Kidney (tissue), 13 donors: ENCODE measurements at regions not wholly inside any gene's neighbourhood (a gene's known extent, or its start where the extent isn't known, plus 50 kb on each side); places are given as distances from the start of the nearest gene placed in this dataset.
"Not testable (repeated sequence)": the region's sequence is repeated elsewhere in the genome, so short reads cannot be mapped to it uniquely, and the experiment has no call there.

Experiments used
- DNase-seq, 5 donors: peaks; one replicate each; pipeline ENCODE4 v3.0.0-alpha.2; 2013 to 2020
- FAIRE-seq: peaks from 2 replicates; lab custom pipeline; 2012; peaks lifted over from hg19 to GRCh38; lab: Jason Lieb, UNC
- H3K27ac ChIP-seq, 2 donors: one replicate each; pipeline ENCODE4 v1.7.0; 2013; ENCODE audit warnings: low read depth in 2 of 2, low read length in 2 of 2, inconsistent platforms in 1 of 2
- H3K27me3 ChIP-seq: one replicate; pipeline ENCODE4 v1.7.1; 2013; ENCODE audit warnings: low read length, inconsistent platforms; ENCODE audit not compliant: control insufficient read depth, insufficient read depth
- H3K36me3 ChIP-seq, 3 donors: one replicate each; pipeline versions ENCODE4 v1.7.0 to v1.7.1; 2013; ENCODE audit warnings: low read length in 3 of 3, control low read depth in 1 of 3, inconsistent platforms in 1 of 3; ENCODE audit not compliant: insufficient read depth in 3 of 3, control insufficient read depth in 2 of 3
- H3K4me1 ChIP-seq, 3 donors: one replicate each; pipeline versions ENCODE4 v1.7.0 to v1.7.1; 2013; ENCODE audit warnings: low read length in 3 of 3, inconsistent platforms in 1 of 3, low read depth in 1 of 3; ENCODE audit not compliant: control insufficient read depth in 2 of 3, insufficient read depth in 2 of 3
- H3K4me3 ChIP-seq, 3 donors: one replicate each; pipeline versions ENCODE4 v1.7.0 to v1.8.1; 2013; ENCODE audit warnings: low read length in 3 of 3, control low read depth in 1 of 3, inconsistent platforms in 1 of 3
- H3K9ac ChIP-seq, 3 donors: one replicate each; pipeline versions ENCODE4 v1.7.0 to v1.7.1; 2013; ENCODE audit warnings: low read length in 3 of 3, control low read depth in 1 of 3, inconsistent platforms in 1 of 3
- H3K9me3 ChIP-seq, 3 donors: one replicate each; pipeline versions ENCODE4 v1.7.0 to v1.7.1; 2013; ENCODE audit warnings: low read length in 3 of 3, control low read depth in 1 of 3, inconsistent platforms in 1 of 3; ENCODE audit not compliant: control insufficient read depth in 2 of 3, insufficient read depth in 1 of 3
- intact Hi-C: fragments of 100-400 bp; cut with DNase I; formaldehyde crosslinking; loops from one replicate; pipeline ENCODE4 v1.11.1; 2022
- TF ChIP-seq, protein P1 (sequence below): IDR thresholded peaks from 3 replicates; pipeline ENCODE4 v1.5.1; 2012; ENCODE audit warnings: mild to moderate bottlenecking, moderate library complexity, borderline replicate concordance; ENCODE audit not compliant: insufficient read depth; ENCODE audit errors: extremely low read depth
- donor health status: control.
- donor health status: control.
- donor health status: control.
- donor health status: control.
- donor health status: control.
- donor health status: DM: yes; HTN: yes; CAD: no.
- donor health status: Normal renal cell carcinoma (clear cell type).

DNA sequence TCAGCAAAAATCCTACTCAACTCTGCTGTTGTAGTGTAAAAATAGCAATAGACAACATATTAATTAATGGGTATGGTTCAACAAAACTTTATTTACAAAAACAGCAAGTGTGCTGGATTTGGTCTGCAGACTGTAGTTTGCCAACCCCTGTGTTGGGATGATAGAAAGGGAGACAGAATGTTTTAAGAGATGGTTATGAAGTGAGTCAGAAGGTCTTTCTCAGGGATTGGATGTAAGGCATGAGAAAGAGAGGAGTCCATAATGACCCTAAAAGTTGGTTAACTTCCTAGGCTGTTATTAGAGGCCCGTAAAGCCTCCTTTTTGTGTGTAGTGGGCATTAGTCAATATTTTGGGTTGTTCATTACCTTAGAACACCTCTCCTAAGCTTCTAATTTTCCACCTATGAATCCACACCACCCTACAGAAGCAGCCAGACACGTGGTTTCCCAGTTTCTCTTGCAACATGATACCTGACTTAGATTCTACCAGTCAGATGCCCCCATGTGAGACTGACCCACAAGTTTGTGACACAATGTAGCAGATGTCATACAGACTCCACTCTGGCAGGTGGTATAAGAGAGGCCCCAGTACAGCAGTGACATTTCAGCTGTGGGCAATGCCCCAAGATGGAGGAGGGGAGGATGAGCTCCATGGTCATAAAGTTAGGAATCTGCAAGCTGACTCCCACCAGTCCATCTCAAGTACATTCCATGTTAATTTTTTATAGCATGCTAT is 1015.6 kb downstream of the KCNMA1 start:
- TF ChIP-seq, protein P1, sequence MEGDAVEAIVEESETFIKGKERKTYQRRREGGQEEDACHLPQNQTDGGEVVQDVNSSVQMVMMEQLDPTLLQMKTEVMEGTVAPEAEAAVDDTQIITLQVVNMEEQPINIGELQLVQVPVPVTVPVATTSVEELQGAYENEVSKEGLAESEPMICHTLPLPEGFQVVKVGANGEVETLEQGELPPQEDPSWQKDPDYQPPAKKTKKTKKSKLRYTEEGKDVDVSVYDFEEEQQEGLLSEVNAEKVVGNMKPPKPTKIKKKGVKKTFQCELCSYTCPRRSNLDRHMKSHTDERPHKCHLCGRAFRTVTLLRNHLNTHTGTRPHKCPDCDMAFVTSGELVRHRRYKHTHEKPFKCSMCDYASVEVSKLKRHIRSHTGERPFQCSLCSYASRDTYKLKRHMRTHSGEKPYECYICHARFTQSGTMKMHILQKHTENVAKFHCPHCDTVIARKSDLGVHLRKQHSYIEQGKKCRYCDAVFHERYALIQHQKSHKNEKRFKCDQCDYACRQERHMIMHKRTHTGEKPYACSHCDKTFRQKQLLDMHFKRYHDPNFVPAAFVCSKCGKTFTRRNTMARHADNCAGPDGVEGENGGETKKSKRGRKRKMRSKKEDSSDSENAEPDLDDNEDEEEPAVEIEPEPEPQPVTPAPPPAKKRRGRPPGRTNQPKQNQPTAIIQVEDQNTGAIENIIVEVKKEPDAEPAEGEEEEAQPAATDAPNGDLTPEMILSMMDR: no peak
- no peak overlapping the region for H3K27ac ChIP-seq
- DNase-seq: no peak
- no peak for FAIRE-seq
- no peaks in the 10 kb centered on the region for H3K36me3 ChIP-seq
- H3K9ac ChIP-seq: no peak overlapping the region
- intact Hi-C loops: no loop called here
- no peak overlapping the region for H3K4me3 ChIP-seq
- H3K27me3 ChIP-seq: no peaks in the 10 kb centered on the region
- H3K9me3 ChIP-seq: peaks cover 0 to 3% (median 0%) of the 10 kb centered on the region in 3 donors
- no peaks in the 10 kb centered on the region for H3K4me1 ChIP-seq

- Histone ChIP-seq H3K9ac (no peak overlapping the region), H3K4me1 (no peaks in the 10 kb centered on the region), H3K36me3 (no peaks in the 10 kb centered on the region), H3K27me3 (no peaks in the 10 kb centered on the region), H3K9me3 (peaks cover 0 to 3% (median 0%) of the 10 kb centered on the region in 3 donors), H3K27ac (no peak overlapping the region), H3K4me3 (no peak overlapping the region)
- DNase-seq (no peak), FAIRE-seq (no peak)
- intact Hi-C loops: no loop called here
- TF ChIP-seq, protein P1: no peak
Observed at GRCh38 chr10:76618641-76619040, 1019.0 kb downstream of the KCNMA1 start.

- FAIRE-seq (no peak), DNase-seq (no peak)
- no peak overlapping the region for H3K4me3 ChIP-seq
- H3K9ac ChIP-seq: no peak overlapping the region
- no peaks in the 10 kb centered on the region for H3K4me1 ChIP-seq
- peaks cover 0 to 3% (median 0%) of the 10 kb centered on the region in 3 donors for H3K9me3 ChIP-seq
- TF ChIP-seq, protein P1: no peak
- intact Hi-C loops: no loop called here
- no peaks in the 10 kb centered on the region for H3K36me3 ChIP-seq
- no peaks in the 10 kb centered on the region for H3K27me3 ChIP-seq
- no peak overlapping the region for H3K27ac ChIP-seq
Observed at GRCh38 chr10:76618171-76618570, 1019.4 kb downstream of the KCNMA1 start.

DNA sequence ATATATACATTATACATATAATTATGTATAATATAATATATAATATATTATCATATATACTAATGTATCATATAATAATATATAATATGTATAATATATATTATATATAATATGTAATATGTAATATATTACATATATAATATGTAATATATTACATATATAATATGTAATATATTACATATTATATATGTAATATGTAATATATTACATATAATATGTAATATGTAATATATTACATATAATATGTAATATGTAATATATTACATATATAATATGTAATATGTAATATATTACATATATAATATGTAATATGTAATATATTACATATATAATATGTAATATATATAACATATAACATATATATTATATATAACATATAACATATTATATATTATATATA is 1020.9 kb downstream of the KCNMA1 start:
- H3K27ac ChIP-seq, intact Hi-C loops, H3K9ac ChIP-seq, DNase-seq, H3K4me1 ChIP-seq, H3K36me3 ChIP-seq, H3K27me3 ChIP-seq, H3K9me3 ChIP-seq, H3K4me3 ChIP-seq, FAIRE-seq: not testable (repeated sequence)
